ENCODE measurements at regions not wholly inside any gene's neighbourhood (a gene's known extent, or its start where the extent isn't known, plus 50 kb on each side); places are given as distances from the start of the nearest gene placed in this dataset.
A peak's percentile ranks its signal among the peaks of the same experiment; 100 is the strongest.

DNA sequence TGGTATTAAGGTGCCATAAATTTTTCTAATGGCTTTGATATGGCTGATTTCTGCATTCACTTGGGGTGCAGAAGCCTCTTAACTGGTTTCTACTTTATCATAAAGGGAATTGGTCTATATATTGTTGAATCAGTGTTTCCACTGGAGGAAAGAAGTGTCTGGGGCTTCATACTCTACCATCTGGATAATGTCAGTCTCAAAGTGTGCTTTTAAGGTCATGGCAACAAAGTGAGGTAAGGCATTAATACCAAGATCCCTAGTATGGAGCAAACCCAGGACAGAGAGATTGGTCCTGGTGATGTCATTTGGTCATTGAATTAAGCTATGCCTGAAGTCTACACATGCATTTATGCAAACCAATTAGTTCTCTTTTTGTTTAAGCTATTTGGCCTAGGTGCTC lies 309.9 kb downstream of the DUSP10 start:
- DNase-seq (ENCODE audit: low read depth), result no peak

DNA sequence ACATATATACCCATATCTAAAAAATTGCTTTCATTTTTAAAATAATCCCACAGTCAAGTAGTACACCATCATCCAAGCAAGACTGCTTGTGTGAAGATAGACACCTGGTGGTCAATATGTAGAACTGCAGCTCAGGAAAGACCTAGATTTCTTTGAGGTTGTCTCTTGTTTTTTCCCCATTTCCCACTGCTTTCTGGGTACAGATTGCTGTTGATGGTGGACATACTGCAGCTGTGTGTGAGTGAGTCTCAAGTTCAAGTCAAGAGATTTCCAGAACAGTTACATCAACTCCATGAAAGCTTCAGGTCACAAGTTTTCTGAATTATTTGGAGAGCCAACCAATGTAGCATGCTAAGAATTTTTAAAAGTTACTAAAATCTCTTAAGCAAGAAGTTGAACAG lies 306.4 kb downstream of the DUSP10 start:
- DNase-seq (ENCODE audit: low read depth), result peak; percentile 43

DNA sequence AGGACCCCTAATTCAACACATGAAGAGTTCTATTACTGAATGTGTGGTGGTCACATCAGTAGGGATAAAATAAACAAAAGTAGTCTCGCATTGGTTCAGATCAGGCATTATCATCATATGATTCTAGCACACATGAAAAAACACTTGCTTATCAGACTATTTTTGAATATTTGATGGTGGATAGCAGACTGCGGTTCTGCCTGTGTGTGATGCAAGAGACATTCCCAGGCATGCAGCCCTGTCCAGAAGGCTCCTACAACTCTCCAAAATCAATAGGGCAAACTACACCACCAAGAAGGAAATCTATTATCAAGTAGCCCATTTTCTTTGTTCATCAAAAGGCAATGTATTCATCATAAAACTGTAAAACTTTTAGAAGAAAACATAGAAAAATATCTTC lies 304.7 kb downstream of the DUSP10 start:
- DNase-seq (ENCODE audit: low read depth), result no peak

DNA sequence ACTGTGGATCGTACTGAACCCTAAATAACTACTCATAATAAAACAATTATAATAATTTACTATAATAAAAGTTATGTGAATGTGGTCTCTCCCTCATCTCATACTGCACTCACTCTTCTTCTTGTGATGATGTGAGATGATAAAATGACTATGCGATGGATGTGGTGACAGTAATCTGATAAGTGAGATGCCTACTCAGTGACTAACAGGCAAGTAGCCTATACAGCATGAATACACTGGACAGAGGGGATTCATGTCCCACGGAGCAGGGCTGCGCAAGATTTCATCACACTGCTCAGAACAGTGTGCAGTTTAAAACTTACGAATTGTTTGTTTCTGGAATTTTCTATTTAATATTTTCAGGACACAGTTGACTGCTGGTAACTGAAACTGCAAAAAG lies 304.0 kb downstream of the DUSP10 start:
- no peak for DNase-seq (ENCODE audit: low read depth)

DNA sequence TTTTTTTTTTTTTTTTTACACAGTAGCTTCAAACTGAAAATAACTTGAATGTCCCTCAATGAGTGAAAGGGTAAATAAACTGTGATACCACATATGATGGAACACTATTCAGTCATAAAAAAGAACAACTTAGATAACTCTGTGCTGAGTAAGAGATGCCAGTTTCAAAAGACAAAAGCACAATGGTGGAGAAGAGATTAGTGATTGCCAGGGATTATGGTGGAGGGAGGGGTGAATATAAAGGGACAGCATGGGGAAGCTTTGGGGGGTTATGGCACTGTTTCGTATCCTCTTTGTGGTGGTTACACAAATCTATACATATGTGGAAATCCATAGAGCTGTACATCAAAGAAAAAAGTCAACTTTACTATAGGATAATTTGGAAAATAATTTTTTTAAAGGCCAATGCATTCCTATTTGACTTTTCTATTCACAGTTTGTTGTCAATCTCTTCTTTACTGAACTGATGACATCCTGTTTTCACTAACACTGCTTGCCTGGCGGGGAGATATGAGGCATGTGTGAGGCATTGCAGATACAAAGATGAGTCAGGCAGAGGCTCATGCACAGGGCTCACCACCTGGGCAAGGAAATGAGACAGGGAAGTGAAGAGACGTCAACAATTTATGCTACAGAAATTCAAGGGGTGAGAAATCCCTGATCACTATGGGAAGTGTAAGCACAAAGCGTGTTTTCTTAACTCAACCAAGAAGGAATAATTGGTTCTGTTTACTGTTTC lies 302.7 kb downstream of the DUSP10 start:
- DNase-seq (ENCODE audit: low read depth), result no peak

DNA sequence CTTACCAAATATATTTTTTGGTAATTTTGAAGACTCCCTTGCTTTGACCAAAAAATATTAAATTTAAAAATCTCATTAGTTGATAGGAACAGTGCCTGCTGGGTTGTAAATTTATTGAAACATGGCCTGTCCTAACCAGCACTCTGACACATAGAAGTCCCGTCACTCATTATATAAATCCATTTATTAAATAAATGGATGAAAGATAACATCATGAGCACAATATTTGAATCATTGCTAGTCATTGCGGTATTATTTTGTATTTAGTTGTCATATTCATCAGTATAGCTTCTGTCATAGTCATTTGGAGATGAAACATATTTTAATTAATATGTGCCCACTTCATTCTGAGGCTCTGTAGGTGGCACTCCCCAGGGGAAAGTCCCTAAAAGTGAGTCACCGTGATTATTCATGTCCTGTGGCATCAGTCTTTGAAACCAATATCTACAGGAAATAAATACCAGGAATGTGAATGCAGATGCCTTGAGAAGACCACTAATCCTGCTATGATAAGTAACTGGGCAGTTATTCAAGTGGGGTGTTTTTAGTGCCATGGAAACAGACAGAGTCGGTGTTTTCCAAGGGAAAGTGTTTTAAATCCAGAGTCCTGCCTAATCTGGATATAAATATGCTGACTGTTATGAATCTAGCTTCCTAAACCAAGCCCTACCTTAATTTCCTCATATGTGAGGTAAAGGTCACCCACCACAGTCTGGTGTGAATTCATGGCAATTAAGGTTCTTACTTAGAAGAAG lies 302.0 kb downstream of the DUSP10 start:
- DNase-seq (ENCODE audit: low read depth), result no peak

DNA sequence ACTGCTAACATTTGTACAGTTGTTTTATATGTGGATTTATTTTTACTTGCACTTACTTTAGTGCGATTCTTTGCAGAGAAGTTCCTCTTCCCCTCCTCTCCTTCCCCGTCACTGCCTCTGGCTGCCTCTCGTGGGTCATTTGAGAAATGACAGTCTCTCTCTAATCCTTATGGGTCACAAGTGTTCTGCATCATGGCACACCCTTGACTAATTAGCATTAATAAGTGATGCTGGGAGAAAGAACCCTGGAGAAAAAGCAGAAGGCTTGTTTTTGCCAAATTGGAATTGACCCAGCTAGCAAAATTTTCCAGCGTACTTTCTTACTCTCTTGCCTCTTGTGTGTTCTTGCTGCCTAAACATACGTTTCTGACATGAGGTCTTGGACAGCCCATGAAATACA lies 301.2 kb downstream of the DUSP10 start:
- DNase-seq (ENCODE audit: low read depth), result no peak

DNA sequence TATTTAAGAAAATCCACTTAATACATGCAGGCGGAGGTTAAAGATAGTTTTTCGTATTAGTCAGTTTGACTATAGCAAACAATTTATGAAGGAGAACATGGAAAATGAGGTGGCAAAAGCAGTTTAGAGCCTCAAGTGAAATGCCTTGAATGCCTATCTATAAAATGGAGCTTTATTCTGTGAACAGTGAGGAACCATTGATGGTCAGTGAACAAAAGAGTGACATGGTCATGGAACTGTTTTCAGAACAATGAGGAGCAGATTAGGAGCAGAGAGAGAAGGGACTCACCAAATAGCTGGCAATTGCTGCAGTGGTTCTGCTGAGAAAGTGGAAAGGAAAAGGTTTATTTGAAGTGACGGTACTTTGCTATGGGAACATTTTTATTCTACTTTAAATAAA lies 299.8 kb downstream of the DUSP10 start:
- DNase-seq (ENCODE audit: low read depth), result no peak

DNA sequence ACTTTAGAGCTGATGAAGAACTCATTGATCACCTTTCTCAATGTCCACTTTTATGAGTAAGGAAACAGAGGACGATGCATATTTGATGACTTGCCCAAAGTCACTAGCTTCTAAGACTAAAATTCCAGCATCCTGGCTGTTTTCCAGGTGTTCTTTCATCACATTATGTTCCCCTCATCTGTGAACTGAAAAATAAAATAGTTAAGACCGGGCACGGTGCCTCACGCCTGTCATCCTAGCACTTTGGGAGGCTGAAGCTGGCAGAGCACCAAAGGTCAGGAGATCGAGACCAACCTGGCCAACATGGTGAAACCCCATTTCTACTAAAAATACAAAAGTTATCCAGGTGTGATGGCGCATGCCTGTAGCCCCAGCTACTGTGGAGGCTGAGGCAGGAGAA lies 297.5 kb downstream of the DUSP10 start:
- no peak for DNase-seq (ENCODE audit: low read depth)

DNA sequence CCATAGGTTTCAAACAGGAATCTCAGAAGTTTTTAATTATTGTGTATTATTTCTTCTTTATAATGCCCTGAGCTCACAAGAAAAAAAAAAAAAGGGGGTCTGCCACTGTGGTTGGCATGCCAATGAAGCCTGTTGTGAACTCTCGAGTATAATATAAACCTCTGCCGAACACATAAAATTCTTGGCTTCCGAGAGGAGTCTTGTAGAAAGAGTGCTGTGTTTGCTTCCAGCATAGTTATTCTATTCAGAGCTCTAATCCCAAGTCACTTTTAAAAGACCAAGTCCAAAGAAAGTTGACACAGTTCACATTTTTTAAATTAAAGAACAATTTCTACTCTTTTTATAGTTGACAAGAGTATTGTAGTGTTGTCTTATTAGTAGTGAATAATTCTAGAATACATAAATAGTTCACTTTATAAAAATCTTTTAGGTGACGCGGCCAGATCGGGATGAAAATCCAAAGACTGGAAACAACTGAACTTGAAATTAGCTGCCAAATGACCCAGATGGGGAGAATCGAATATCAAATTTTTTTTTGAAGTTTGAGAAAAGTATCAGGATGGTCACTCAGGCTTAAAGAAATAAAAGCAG lies 293.2 kb downstream of the DUSP10 start:
- no peak for DNase-seq (ENCODE audit: low read depth)

DNA sequence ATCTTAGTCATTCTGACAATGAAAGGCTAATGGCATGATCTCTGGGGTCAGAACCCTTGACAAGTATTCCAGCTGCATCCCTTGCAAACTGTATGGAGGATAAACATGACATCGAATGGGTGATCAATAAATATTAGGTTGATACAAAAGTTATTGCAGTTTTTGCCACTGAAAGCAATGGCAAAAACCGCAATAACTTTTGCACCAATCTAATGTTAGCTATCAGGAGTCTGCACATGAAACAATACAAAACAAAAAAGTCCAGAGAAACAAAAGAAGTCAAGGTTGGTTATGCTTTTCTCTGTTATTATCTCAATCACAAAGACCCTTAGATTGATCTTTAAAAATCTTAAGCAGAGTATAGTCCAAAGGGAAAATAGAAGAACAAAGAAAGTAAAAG lies 292.7 kb downstream of the DUSP10 start:
- DNase-seq (ENCODE audit: low read depth), result no peak

DNA sequence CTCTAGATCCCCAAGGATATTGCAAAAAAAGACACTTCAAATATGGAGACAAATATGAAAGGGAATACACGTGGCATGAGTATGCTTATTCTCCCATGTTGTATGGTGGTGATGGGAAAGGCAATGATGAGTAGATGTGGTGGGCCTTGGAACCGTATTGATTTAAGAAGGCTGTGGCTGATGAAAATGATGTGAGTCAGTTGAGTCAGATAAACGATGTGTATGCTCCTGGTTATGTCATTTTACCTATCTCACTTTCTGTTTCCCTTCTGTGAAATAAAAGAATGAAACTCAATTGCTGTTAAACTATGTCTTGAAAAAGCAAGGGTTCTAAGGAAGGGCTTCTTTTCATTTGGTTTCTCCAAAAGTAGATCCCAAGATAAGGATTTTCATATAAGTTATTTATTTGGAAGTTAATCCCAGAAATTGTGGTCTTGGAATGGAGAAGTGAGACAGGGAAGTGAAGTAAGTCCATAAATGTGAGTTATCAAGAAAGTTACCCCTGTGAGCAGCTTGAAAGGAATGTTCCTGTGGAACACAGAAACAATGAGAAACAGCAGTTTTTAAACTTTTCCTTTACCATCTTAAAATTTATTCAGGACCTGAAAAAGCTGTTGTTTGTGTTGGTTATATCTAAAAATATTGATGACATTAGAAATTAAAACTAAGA lies 292.0 kb downstream of the DUSP10 start:
- DNase-seq (ENCODE audit: low read depth), result no peak

DNA sequence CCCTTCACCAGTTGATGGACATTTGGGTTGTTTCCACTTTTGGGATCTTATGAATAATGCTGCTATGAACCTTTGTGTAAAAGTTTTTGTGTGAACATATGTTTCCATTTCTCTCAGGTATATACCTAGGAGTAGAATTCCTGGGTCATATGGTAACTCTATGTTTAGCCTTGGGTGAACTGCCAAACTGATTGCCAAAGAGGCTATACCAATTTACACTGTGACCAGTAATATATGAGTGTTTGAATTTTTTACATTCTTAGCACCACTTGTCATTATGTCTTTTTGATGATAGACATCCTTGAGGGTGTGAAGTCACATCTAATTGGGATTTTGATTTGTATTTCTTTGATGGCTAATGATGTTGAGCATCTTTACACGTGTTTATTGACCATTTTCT lies 290.1 kb downstream of the DUSP10 start:
- no peak for DNase-seq (ENCODE audit: low read depth)

DNA sequence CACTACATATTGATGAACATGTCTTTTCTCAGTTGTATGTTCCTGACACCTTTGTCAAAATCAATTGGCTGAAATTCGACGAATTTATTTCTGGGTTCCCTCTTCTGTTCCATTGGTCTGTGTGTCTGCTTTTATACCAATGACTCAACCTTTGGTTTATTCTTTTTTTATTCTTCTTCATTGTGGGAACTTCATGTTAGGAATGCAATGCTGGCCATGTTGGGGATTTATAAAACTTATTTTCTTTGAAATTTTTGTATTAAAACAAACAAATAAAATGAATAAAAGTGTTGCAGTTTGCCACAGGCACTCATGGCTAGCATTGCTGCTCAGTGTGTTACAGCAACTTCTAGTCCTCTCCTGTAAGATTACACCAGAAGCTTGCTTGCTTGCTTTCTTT lies 287.8 kb downstream of the DUSP10 start:
- no peak for DNase-seq (ENCODE audit: low read depth)

DNA sequence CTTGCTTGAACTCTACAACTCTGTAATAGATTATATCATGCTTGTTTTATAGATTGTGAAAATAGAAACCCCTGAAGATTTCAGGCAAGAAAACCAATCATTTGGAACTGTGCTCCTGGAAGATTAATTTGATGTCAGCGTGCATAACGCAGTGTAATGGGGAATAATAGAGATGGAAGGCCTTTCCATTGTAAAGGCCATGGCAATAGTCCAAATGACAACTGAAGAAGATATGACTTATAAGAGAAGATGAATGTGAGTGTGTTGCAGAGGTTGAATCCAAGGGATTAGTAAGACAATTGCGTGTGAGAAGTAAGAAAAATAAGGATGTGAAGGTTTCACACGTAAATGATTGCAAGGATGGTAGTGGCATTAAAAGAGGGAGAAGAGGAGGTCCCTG lies 285.0 kb downstream of the DUSP10 start:
- no peak for DNase-seq (ENCODE audit: low read depth)

DNA sequence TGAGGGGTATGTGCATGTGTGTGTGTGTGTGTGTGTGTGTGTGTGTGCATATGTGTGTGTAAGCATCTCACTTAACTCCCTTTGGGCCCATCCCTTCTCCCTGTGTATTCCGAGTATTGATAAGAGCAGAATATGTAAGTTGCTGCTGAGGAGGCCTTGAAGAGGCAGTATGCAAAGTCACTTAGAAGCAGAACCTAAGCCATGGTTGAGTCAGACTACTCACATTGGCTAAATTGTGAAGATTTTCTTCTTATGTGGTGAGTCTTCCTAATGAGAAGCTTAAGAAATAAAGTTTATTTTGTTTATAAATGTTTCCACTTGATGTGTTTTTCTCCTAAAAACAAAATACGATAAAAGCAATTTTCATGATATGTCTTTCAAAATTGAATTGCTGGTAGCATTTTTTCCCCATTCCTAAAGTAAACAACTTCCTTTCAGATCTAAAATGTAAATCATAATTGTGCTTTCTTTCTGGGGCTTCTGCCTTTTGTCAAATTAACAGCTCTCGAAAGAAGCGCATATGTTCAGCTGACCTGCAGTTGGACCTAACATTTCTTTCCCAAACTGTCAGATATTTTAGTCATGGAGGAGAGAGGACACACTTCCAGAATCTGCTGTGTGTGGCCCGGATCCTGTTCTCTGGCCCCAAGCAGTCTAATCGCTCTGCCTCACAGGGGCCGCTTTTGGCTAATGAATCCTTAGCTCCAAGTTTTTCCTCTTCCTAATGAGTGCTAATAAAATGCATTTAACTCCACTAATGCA lies 284.0 kb downstream of the DUSP10 start:
- no peak for DNase-seq (ENCODE audit: low read depth)

DNA sequence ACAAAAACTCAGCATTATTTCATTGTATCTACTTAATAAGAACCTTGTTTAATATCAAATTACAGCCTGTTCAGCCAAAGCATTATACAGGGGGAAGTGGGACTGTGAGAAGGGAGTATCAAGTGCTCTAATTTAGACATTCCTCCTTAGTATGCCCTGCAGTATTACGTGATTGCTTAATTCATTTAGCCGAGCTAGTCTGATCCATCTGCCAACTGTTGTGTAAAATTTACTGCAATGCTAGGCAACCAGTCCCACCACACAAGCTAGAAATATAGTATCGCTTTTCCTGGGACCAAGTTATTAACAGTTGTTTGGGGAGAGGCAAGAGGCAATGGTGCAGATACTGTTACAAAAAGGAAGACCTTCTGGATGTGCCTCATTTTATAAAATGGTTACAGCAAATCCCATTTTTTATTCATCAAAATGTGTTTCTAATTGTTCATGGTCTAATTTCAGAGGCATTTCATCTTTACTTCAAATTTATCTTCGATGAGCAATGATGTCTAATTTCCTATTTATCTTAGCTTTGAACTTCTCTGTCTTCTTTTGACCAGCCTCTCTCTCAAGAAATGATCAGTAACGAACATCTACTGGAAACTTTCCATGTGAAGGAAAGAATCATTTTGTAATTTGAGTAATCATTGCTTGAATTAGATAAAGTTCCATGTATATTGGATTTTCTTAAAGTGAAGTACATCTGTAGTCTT lies 283.3 kb downstream of the DUSP10 start:
- no peak for DNase-seq (ENCODE audit: low read depth)

DNA sequence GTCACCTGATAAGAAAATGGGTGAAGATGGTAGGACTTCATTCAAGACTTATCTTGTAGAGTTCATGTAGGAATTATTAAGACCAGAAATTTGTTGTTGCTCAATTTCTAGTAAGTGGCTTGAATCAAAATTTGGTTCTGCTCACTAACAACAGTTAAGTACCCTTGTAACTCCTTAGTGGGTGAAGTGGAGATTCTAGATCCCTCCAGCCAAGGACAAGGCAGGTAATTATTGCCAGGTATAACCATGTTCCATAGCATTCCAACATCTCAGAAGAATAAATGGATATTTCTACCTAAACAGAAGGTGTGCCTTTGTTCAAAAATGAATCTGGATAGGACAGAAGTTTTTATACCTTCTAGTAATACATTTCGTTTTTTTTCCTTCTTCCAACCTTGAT lies 282.3 kb downstream of the DUSP10 start:
- DNase-seq (ENCODE audit: low read depth), result no peak

DNA sequence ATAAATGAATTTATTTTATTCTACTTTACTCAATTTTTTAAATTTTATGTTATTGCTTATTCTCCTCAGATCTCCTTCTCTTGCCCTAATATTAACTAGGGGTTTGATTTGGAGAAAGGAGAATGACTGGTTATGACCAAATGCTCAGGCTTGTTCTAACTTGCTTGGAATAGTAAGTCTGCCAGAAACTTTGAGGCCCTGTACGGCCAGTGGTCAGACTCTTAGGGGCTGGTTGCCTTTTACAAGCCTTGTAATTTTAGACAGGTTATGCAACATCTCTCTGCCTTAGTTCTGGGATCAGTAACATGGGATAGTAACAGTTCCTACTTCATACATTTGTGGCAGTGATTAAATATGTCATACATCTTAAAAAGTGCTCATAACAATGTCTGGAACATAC lies 279.5 kb downstream of the DUSP10 start:
- DNase-seq (ENCODE audit: low read depth), result no peak

DNA sequence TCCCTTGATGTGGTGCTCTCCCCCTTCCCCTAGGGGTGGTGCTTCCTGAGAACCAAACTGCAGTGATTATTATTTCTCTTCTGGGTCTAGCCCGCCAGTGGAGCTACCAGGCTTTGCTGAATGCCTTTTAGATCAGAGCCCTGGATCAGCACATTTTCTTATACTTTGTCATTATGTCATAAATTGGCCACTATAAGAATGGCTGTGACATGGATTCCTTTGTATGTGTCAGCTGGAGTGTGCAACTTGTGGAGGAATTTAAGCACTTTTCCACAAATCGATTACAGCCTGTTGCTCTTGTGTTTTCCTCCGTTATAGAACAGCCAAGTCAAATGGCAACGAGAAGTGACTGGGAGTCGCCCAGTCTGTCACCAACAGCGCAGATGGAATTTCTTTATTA lies 273.3 kb downstream of the DUSP10 start:
- DNase-seq (ENCODE audit: low read depth), result no peak

DNA sequence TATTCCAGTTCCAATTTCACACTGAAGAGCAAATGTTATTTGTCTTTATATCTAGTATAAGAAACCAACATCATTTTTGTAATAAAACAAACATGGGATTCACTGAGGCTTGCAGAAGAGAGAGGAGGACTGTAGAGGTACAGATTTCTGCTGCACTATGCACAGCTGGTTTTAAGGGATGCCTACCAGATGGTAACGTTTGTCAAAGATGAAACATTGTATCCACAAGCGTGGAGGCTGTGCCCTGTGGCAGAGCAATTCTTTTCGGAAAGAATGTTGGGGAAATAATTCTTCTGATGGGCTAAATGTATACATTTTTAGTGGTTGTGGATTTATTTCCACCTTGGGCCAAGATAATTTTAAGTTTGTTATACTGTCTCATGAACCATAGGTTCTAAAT lies 272.4 kb downstream of the DUSP10 start:
- DNase-seq (ENCODE audit: low read depth), result no peak
